NCI-H345 treated with DMSO at 0.1 percent for 48 hours (cell line): ENCODE measurements at regions not wholly inside any gene's neighbourhood (a gene's known extent, or its start where the extent isn't known, plus 50 kb on each side); places are given as distances from the start of the nearest gene placed in this dataset.
"Not testable (repeated sequence)": the region's sequence is repeated elsewhere in the genome, so short reads cannot be mapped to it uniquely, and the experiment has no call there.

Source experiments
- DNase-seq: peaks from one replicate; lab custom pipeline; 2025; ENCODE audit not compliant: unreplicated experiment; lab: John Stamatoyannopoulos, UW

- no peak for DNase-seq
Measured at GRCh38 chr12:105576261-105576660, 245.8 kb downstream of the C12orf75 start.

- no peak for DNase-seq
Measured at GRCh38 chr12:105580821-105581352, 250.4 kb downstream of the C12orf75 start.

GRCh38 chr12:105581420-105581819, 250.9 kb downstream of the C12orf75 start:
- no peak for DNase-seq

- no peak for DNase-seq
Measured at GRCh38 chr12:105585107-105585506, 254.6 kb downstream of the C12orf75 start.

GRCh38 chr12:105587237-105587636, 256.7 kb downstream of the C12orf75 start:
- DNase-seq, result no peak

- DNase-seq, result no peak
Measured at GRCh38 chr12:105588106-105588505, 257.6 kb downstream of the C12orf75 start.

- DNase-seq, result no peak
Measured at GRCh38 chr12:105590571-105590970, 260.1 kb downstream of the C12orf75 start.

- DNase-seq, result no peak
Measured at GRCh38 chr12:105595440-105595839, 264.9 kb downstream of the C12orf75 start.

GRCh38 chr12:105596731-105597130, 266.2 kb downstream of the C12orf75 start:
- no peak for DNase-seq

GRCh38 chr12:105598031-105598430, 267.5 kb downstream of the C12orf75 start:
- DNase-seq, result no peak

- DNase-seq, result no peak
Measured at GRCh38 chr12:105600911-105601545, 270.5 kb downstream of the C12orf75 start.

- DNase-seq, result not testable (repeated sequence)
Measured at GRCh38 chr12:105602312-105602711, 271.8 kb downstream of the C12orf75 start.

- DNase-seq, result not testable (repeated sequence)
Measured at GRCh38 chr12:105604281-105604680, 273.8 kb downstream of the C12orf75 start.

- DNase-seq, result not testable (repeated sequence)
Measured at GRCh38 chr12:105606613-105607012, 276.1 kb downstream of the C12orf75 start.

GRCh38 chr12:105609001-105609400, 278.5 kb downstream of the C12orf75 start:
- DNase-seq, result not testable (repeated sequence)

- DNase-seq, result no peak
Measured at GRCh38 chr12:105610459-105610858, 280.0 kb downstream of the C12orf75 start.

GRCh38 chr12:105611340-105611739, 280.8 kb downstream of the C12orf75 start:
- no peak for DNase-seq

- DNase-seq, result no peak
Measured at GRCh38 chr12:105613269-105613668, 282.8 kb downstream of the C12orf75 start.

GRCh38 chr12:105613887-105614286, 283.4 kb downstream of the C12orf75 start:
- DNase-seq, result no peak

GRCh38 chr12:105616971-105617540, 286.6 kb downstream of the C12orf75 start:
- no peak for DNase-seq

- DNase-seq, result no peak
Measured at GRCh38 chr12:105622220-105622619, 291.7 kb downstream of the C12orf75 start.

GRCh38 chr12:105622846-105623736, 292.6 kb downstream of the C12orf75 start:
- DNase-seq, result no peak
